GM10266 (cell line): ENCODE measurements at regions not wholly inside any gene's neighbourhood (a gene's known extent, or its start where the extent isn't known, plus 50 kb on each side); places are given as distances from the start of the nearest gene placed in this dataset.
A peak's percentile ranks its signal among the peaks of the same experiment; 100 is the strongest.

Source experiments
- DNase-seq: peaks from one replicate; pipeline ENCODE4 v3.0.0; 2012; ENCODE audit errors: extremely low spot score
- TF ChIP-seq, protein P1 (sequence below): IDR thresholded peaks from 2 replicates; pipeline ENCODE4 v1.5.1; 2012; ENCODE audit warnings: mild to moderate bottlenecking, low read depth; ENCODE audit not compliant: control insufficient read depth, insufficient read depth; ENCODE audit errors: missing control alignments

DNA sequence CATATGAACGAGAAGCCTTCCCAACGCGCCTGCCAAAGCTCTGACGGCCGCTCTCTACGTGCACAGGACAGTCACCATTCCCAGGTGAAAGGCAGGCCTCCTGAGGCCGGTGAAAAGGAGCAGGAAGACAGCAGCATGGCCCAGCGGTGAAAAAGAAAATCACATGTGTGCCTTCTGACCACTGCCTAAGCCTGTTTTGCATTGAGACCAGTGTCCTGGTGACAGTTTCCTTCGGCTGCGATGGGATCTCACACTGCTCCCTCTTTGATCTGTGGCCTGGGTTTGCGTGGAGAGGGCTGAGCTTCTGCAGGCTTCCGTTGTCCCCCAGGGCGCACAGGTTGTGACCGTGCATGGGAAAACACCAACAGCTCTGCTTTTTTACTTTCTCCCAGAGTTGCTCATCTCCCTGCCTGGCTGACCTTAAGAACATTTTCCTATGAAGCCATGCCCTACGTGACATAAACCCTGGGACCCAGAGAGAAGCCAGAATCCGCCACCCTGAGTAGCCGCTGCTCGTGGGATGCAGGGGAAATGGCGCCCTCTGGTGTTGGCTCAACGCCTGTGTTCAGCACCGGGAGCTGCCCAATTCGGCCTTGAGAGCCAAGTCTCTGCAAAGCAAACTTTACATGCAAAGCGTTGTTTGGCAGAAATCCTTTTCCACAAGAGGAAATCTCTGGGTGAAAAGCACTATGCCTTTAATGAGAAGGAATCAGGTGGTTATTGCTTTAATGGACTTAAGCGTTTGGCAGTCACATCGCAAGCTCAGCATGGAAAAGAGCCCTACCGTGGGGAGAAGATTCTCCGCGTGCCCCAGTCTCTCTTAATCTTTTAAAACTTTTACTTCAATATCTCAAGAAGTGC, 112.2 kb upstream of the GPR12 start:
- DNase-seq, result peak; percentile 47
- TF ChIP-seq, protein P1, sequence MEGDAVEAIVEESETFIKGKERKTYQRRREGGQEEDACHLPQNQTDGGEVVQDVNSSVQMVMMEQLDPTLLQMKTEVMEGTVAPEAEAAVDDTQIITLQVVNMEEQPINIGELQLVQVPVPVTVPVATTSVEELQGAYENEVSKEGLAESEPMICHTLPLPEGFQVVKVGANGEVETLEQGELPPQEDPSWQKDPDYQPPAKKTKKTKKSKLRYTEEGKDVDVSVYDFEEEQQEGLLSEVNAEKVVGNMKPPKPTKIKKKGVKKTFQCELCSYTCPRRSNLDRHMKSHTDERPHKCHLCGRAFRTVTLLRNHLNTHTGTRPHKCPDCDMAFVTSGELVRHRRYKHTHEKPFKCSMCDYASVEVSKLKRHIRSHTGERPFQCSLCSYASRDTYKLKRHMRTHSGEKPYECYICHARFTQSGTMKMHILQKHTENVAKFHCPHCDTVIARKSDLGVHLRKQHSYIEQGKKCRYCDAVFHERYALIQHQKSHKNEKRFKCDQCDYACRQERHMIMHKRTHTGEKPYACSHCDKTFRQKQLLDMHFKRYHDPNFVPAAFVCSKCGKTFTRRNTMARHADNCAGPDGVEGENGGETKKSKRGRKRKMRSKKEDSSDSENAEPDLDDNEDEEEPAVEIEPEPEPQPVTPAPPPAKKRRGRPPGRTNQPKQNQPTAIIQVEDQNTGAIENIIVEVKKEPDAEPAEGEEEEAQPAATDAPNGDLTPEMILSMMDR, result peak; percentile 75

DNA sequence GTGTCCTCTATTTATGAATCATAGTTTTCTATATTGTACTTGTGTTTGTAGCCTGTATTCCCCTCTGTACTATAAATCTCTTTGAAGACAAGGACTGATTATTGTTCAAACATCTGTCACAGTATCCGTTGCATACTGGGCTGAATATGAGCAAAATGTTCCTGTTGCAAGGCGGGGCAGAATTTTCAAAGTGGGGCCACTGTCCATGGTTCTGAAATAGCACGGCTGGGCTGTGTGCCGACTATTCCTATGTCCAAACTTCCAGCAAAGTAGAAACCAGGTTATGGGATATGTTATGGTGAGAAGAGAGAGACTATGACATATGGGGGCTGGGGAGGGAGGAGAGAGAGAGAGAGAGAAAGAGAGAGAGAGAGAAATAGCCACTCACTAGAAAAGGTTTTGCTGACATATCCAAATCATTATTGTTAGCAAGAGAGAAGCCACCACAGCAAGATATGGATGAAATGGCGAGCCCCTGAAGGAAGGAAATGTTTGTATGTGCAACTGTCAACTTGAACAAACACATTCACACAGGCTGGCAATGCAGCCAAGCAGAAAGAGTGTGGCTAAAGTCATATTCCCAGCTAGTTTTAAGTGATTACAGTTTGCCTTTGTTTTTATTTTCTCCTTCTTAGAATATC, 107.0 kb upstream of the GPR12 start:
- TF ChIP-seq, protein P1, result no peak
- peak; percentile 29 for DNase-seq

DNA sequence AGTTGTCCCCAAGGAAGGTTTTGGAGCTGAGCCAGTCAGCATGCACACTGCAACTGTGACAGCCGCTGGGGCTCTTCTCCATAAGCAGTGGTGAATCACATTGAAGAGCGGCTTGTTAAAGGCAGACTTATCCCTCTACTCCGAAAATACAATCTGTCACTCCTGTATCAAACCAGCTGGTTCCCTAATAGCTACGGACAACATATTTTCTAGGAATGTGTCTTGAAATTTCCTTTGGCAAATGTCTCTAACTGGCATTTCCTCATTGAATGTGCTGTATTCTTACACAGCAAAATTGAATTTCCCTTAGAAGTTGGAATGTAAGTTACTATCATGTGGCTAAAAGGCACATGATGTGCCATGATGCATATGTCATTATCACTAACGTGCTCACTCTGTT, 104.0 kb upstream of the GPR12 start:
- DNase-seq, result no peak

DNA sequence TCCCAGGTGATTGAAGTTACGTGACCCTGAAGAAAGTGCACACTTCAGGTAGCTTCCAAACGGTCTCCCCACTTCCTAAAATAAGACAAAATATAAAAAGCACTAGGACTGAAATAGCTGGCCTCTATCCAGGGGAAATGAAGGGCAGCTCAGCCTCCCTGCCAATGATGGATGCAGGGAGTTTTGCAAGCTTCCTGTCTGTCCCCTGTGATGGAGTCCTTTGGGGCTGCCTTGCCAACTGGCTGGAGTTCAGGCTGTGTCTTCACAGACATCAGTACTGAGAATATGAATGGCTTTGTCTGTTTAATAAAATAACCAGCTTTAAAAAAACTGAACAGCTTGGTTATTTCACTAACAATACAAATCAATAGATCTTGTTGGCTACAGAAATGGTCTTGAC, 101.4 kb upstream of the GPR12 start:
- TF ChIP-seq, protein P1, result no peak
- DNase-seq, result no peak

More for the DNA sequence above, 104.0 kb upstream of the GPR12 start:
- TF ChIP-seq, protein P1, result no peak

- TF ChIP-seq, protein P1, result no peak
- no peak for DNase-seq
Observed at GRCh38 chr13:26855921-26856320, 95.3 kb upstream of the GPR12 start.

GRCh38 chr13:26855071-26855470, 94.5 kb upstream of the GPR12 start:
- TF ChIP-seq, protein P1, result no peak
- DNase-seq, result no peak

GRCh38 chr13:26853323-26853722, 92.7 kb upstream of the GPR12 start:
- no peak for DNase-seq
- TF ChIP-seq, protein P1, result no peak
